Transverse colon (tissue), 3 donors: ENCODE measurements at regions not wholly inside any gene's neighbourhood (a gene's known extent, or its start where the extent isn't known, plus 50 kb on each side); places are given as distances from the start of the nearest gene placed in this dataset.

Experiments used
- EP300 ChIP-seq: sonication (generic); formaldehyde crosslinking; IDR thresholded peaks from one replicate; pipeline ENCODE4 v1.6.1; 2017; ENCODE audit warnings: antibody characterized with exemption, low read depth
- POLR2AphosphoS5 ChIP-seq, 3 donors: sonication (generic); formaldehyde crosslinking; IDR thresholded peaks; one replicate each; pipeline ENCODE4 v1.6.1; 2016; ENCODE audit warnings: antibody characterized with exemption in 3 of 3

- TF ChIP-seq EP300 (no peak), POLR2AphosphoS5 (IDR thresholded peaks at IDR 0.05) (no peak)
These were observed 171.4 kb upstream of the CADPS start for GRCh38 chr3:63046580-63046979.
